HG02943 (cell line): ENCODE measurements at regions not wholly inside any gene's neighbourhood (a gene's known extent, or its start where the extent isn't known, plus 50 kb on each side); places are given as distances from the start of the nearest gene placed in this dataset.
A peak's percentile ranks its signal among the peaks of the same experiment; 100 is the strongest.

Experiments
- ATAC-seq: cut with Tn5 transposase; IDR thresholded peaks from one replicate; pipeline ENCODE4 v1.9.1; 2021; ENCODE audit warnings: mild to moderate bottlenecking, low read depth, moderate library complexity; ENCODE audit not compliant: unreplicated experiment

DNA sequence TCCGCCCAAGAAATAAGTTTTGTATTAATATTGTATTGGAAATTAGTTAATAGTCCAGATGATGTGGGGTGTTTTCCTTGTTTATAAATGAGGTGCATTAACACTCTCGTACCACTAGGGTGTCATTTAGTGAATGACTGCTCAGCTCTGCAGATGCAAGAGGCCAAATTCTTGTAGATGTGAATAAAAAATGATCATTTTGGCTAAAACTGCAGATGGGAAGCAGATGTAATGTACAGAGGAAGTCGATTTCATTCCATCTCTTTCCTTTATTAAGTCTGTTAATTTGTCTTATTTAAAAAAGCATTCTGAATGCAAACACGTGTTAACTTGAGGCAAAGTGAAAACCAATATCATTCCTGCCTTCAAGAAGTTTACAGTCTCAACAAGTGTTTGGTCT, 108.1 kb downstream of the DHX15 start:
- no peak for ATAC-seq

DNA sequence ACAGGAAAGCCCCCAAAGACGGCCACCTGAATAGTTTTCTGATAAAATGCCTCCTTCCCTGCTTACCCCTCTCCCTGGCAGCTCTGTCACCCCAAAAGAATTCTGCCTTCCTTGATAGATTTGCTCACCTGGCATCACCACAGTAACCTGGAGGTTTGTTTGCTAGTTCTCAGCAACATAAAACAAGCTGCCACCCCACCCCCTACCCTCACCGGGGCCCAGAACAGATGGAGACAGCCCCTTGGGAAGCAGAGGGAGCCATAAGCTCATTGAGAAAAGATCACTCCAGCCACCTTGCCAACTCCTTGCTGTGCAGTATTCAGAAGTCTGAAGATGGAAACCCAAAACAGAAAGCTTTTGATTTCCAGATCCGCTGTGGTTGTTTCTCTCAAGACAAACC, 108.6 kb downstream of the DHX15 start:
- ATAC-seq = no peak

DNA sequence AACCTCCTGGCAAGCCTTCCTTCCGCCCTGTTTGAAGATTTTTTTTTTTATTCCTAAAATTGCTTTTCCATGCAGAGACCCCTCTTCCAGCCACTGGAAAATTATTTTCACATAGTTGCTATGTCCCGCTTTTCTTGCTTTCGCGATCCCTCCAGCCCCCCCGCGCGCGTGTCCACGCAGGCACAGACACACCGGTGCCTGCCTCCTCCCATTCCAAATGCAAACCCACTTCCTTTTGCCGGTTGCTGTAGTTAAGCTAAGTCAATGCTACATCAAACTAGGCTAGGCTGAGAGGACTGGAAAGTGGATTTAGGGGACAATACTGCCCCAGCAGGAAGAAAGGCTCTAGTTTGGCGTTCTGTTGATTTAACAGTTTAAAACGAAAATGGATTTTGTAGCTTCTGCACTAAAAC, 111.0 kb downstream of the DHX15 start:
- ATAC-seq = no peak

DNA sequence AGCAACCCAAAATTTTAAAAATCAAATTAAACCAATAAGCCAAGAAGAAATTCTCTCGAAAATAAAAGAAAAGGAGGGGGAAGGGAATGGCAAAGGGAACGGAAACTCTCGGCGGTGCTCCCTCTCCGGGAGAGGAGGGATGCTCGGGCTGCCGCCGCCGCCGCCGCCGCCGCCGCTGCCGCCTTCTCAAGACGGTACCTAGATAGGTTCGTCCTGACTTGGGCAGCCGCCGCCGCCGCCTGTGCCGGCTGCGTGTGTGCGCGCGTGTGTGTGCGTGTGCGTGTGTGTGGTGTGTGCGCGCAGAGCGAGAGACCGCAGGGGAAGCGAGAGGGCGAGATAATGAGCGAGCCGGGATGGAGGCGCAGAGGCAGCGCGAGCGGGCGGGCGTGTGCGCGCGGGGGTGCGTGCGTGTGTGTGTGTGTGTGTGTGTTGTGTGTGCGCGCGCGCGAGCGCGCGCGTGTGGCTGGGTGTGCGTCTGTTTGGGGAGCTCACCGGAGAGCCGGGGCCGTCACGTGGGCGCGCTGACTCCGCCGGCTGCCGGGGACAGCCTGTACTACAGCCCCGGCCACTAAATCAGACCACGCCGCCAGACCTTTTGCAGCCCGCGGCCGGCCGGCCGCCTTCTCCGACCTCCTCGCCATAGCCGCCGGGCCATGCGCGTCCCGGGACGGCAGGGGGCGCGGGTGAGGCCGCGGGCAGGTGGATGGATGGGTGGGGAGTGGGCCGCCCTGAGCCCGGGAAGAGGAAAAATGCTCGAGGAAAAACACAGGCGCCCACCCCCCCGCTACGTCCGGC, 111.6 kb downstream of the DHX15 start:
- ATAC-seq = peak; percentile 67

DNA sequence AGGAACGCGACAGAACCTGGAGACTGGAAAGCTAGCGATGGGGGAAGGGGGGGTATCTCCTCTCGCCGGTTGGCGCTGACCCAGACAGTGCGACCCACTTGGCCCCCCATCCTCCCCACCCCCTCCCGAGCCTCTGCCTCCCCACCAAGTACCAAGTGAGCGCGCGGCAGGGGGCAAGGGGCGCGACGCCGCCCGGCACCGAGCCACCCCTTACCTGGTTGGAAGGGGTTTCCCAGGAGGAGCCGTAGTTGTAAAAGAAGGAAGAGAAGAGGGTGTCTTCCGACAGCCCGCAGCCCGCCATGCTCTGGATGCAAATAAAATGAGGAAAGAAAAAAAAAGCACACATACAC, 112.2 kb downstream of the DHX15 start:
- ATAC-seq = no peak

DNA sequence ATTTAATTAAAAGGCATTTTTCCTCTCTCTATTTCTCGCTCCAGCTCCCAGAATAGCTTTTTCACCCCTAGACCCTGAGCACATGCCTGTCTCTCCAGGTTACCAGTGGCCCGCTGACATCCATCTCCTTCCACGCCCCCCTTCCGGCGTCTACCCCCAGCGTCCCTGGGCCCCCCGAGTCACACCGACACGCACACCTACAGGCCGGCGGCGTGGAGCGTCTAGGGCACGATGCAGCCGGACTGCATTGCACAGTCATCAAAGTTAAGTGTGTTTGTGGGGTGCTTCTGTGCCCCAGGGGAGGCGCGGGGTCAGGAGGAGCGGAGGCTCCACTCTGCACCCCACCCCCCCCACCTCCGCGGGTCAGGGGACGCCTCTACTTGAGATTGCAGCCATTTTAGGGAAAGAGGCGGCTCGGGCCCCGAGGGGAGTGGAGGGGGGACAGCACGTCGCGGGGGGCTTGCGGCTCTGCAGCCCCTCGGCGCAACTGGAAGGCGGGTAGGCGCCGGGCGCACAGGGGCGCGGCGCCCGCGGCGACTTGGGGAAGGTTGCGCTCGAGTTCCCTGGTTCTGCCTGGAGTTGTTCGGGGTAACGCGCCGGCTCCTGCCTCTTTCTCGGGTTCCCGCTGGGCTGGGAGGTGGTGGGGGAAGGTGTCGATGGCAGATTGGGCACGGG, 112.7 kb downstream of the DHX15 start:
- no peak for ATAC-seq

DNA sequence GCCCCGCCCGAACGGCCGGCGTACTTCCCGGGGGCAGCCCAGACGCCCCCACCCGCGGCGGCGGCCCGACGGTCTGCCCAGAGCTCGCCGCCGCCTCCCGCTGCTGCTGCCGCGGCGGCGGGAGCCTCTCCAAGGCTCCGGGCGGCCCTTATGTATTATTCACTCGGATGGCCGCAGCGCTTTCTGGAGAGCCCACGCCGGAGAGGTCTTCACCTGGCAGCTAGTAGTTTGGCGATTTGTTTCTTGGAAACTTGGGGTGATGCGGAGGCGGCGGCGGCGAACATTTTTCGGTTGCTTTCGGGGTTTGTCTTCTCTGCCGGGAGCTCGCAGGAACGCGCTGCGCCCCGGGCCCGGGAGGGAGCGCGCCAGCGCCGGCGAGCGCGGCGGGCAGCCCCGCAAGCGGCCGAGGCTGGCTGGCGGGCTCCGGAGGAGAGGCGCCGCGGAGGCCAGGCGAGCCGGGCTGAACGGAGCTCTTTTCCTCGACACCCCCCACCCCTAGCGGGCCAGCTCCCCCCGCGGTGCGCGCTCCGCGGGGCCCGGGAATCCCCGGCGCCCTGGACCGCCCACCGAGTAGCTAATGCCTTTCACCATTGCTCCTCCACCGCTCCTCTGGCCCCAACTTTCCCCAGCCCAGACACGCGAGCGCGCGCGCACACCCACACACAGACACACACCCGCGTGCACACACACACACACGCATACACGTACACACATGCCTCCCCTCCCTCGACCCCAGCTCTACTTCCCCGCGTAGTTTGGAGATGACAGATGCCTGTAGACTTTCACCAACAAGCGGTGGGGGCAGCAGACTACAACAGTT, 113.5 kb downstream of the DHX15 start:
- ATAC-seq = no peak

DNA sequence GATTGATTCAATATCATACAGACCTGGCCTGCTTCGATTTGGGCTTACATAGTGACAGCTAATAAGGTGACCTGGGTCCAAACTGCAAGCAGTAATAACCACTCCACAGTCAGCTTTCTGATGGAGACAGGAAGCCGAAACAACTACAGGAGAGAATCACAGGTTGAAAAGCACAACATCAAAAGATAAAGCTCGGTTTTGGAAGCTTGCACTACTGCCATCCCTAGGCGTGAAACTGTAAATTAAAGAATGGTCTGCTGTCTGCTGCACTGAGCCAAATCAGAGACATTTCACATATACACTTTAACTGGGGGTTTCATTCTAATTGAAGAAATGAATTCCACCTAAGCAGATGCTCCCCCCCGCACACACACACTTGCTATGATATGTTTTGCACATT, 116.3 kb downstream of the DHX15 start:
- no peak for ATAC-seq

DNA sequence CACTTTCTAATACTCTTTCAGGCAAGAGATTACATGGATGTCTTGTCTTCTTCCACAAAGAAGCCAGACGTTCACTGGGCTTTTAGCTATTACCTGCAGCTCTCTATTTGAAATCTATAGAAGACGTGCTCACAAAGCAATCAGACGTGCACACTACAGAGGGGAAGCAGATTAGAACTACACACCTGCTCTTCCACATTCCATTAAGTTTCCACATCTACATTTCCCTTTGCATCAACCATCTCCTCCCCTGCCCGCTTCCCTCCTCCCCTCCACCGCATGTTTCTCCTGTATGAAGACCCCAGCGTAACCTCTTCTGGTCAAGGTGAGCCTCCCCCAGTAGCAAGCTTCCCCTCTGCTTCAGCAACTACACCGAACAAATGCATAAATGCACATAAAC, 119.8 kb downstream of the DHX15 start:
- ATAC-seq = no peak

DNA sequence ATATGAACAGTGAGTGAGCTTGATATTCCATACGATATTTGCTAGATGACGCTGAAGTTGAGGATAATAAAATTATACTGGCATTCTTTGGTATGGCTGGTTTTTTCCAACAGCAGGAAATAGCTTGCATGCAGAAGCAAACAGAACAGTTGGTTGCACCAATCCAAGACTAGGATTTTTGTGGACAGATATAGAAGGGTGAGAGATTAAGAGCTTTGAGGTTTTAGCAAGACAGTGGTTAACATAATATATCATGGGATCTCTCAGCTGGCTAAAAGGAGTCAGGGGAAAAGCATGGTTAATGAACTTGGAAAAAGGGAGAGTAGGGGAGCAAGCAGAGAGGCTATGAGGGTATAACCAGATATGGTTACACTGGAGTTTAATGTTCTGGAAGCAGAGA, 127.9 kb downstream of the DHX15 start:
- no peak for ATAC-seq

DNA sequence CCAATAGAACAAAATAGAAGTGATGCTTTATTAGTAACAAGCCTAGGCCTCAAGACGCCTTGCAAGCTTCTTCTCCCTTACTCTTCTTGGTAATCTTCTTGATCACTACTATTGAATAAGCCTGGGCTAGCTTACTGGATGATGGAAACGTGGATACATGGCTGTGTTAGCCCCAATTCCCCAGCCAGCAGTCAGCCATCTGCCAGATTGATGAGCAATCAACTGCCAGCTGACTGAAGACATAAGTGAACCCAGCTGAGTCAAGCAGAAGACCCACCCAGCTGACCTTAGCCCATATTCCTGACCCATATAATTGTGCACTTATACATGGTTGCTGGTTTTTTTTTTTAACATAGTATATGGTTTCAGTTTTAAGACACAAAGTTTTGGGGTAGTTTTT, 130.4 kb downstream of the DHX15 start:
- no peak for ATAC-seq

DNA sequence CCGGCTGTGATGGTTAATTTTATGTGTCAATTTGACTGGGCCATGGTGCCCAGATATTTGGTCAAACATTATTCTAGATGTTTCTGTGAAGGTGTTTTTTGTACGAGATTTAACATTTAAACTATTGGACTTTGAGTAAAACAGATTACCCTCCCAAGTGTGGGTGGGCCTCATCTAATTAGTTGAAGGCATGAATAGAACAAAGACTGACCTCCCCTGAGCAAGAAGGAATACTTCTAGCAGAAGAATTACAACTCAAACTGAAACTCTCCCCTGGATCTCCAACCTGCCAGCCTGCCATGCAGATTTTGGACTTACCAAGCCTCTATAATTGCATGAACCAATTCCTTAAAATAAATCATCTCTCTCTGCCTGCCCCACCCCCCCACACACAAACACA, 132.5 kb downstream of the DHX15 start:
- no peak for ATAC-seq

DNA sequence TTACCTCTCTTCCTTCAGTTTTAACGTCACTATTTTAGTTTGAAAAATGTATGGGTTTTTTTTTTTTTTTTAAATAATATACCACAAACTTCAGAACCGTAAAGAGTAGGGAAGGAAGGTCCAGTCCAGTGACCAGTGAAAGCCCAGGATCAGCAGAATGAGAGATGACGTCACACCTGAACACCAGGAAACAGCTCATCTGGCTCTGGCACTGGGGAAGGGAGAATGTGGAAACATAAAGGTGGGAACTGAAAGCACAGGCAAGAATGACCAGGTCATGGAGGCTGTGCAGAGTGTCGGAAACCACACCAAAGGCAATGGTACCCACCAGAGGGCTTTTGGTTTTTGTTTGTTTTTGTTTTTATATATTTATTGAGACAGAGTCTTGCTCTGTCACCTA, 141.2 kb downstream of the DHX15 start:
- no peak for ATAC-seq

DNA sequence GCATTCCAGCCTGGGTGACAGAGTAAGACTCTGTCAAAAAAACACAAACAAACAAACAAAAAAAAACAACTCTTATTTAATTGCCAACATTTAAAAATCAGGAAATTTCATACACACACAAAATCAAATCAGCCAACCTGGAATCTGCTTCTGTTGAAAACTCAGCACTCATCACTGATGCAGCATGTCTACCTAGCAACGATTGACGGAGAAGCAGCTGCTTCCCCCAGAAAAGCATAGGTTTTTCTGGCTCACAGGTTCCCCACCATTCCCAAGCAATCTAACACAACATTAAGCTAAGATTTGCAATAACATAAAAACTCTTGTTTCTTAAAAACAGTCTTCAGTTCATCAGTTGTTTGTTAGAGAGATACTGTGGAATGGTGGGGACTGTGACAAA, 143.6 kb downstream of the DHX15 start:
- no peak for ATAC-seq

DNA sequence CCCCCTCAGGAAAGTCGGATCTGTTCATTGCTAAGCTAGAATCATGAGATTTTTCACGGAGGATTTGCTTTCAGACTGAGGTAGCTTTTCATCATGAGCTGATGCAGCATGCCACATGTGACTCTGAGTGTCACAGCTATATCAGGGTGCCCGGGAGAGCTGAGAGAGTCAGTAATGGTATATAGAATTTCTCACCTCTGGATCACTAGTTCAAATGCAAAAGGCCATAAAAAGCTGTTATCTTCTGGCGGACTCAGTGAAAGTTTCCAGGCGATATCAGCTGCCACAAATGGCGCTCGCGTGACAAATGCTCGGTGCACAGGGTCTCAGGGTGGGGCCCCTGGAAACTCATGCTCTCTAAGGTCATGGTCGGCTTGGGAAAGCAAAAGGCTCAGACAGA, 150.1 kb downstream of the DHX15 start:
- no peak for ATAC-seq

DNA sequence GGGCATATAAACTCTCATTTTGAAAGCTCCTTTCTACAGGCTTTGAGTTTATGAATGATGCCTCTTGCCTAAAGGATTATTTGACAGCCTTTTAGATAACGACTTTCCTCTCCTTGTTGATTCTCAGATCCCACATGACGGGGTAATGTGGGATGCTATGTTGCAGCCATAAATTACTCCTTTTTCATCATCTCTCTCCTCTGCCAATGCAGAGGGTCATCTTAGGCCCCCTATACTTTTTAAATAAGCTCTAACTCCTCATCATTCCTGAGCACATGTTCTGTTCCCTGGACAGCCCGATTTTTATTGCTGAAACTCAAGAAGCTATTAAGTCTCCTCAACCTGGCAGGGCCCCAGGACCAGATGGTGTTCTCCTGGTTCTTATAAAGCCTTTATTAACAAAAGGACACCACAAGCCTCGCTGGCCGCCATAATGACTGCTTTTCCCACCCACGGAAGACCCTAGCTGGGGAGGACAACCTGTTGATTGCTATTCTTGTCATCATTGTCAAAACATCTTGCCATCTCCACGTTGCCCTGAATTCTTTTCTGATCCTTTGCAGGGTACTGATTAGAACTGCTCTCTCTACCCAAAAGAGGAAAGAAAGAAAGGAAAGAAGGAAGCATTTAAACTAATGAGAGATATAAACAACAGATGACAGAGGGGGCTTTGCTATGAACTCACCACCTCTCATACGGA, 150.7 kb downstream of the DHX15 start:
- no peak for ATAC-seq

DNA sequence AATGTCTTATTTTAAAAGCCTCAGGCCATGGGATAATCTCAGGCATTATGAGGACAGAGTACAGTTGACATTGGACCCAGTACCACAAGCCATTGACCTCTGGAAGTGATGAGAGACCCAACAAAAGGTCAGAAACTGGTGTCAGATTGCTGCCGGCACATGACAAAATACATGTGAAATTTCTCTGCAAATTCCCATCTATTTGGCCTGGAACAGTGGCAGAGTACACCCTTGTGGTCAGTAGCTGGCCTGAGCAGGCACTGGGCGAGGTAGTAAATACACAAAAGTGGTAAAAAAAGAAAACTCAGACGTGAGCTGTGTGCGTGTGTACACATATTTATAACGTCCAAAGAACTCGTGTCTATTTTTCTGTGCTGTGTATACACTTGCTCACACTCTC, 155.5 kb downstream of the DHX15 start:
- ATAC-seq = no peak

DNA sequence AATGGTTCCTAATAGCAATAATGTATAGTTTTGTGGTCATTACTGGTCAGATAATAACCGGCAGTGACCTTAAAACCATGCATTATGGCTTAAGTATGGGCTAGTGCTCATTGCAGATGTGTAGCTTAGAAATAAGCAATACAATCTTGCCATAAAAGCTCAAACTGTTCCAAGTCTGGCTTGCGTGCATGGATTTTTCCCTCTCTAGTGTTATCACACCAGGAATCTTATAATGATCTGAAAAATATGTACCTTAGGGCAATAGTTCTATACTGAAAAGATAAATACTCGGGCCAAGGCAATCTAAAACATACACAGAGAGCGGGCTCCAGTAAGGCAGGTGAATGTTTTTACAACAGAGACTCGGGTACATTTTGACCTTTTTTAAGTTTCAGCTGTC, 157.8 kb downstream of the DHX15 start:
- ATAC-seq = no peak

DNA sequence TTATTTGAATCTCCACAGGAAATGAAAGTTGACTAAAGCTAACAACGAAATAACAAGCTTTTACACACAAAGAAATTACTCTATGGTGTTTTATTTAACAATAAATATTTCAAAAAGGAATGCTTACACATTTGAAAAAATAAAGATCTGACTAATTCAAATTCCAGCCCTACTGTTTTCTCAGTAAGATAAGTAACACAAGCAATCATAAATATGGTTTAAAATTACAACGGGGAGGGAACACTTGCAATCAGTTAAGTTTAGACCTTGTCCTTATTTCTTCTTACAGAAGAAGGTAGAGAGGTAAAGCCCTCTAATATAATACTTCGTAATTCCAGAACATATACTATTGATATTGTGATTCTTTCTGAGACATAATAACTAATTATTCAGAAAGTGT, 158.5 kb downstream of the DHX15 start:
- no peak for ATAC-seq

DNA sequence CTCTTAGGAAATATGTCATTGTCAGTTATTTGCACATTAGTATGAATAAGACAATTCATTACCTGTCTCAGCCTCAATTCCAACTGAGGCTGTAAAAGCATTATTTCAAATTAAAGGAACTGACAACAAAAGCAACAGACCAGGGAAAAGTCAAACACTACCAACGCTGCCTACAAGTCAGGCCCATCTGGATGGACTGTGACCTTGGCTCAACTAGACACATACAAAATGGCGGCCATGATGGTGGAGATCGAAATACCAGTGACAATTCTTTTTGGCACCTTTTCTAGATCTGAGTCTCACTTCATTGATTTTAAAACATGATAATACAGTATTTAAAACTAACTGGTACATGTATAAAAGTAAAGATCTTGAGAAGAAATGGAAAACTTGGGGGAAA, 160.7 kb downstream of the DHX15 start:
- no peak for ATAC-seq

DNA sequence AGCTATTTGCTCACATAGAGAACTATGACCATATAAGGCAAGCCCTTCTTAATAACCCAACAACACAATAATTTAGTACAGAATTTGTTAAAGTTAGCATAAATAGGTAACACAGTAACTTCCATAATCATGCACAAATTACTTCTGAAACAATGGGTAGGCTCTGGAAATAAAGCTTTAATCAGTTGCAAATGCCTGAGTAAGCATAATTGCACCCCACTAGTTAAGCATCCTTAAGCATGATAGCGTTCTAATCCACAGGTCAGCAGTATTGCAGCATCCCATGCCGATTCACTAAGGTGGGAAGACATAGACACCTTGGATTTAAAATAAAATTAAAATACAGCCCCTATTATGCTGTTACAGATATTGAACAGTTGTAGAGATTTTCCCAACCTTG, 161.7 kb downstream of the DHX15 start:
- ATAC-seq = no peak
